SK-N-SH treated with all-trans-retinoic acid at 6 μM for 48 hours (cell line): ENCODE measurements at regions not wholly inside any gene's neighbourhood (a gene's known extent, or its start where the extent isn't known, plus 50 kb on each side); places are given as distances from the start of the nearest gene placed in this dataset.

Experiments
- ATAC-seq: fragments of 200-7000 bp; cut with Tn5 transposase; 3 replicates; pipeline ENCODE4 v1.9.1; 2020; ENCODE audit warnings: mild to moderate bottlenecking, moderate library complexity
- BACH2 ChIP-seq: fragments of 250-450 bp; sonication (Bioruptor Pico); IDR thresholded peaks from 2 replicates; pipeline ENCODE4 v1.9.0; 2021; ENCODE audit warnings: mild to moderate bottlenecking, borderline replicate concordance
- CREB5 ChIP-seq: fragments of 250-450 bp; sonication (Bioruptor Pico); IDR thresholded peaks from 2 replicates; pipeline ENCODE4 v1.5.1; 2020; ENCODE audit warnings: low read depth, mild to moderate bottlenecking, moderate library complexity
- CSDC2 ChIP-seq: fragments of 250-450 bp; sonication (Bioruptor Pico); IDR thresholded peaks from 2 replicates; pipeline ENCODE4 v1.5.0; 2020; ENCODE audit warnings: mild to moderate bottlenecking, moderate library complexity
- CSRNP3 ChIP-seq: fragments of 250-450 bp; sonication (Bioruptor Pico); IDR thresholded peaks from 2 replicates; pipeline ENCODE4 v1.5.1; 2021; ENCODE audit warnings: mild to moderate bottlenecking, moderate library complexity
- ESRRG ChIP-seq: fragments of 250-450 bp; sonication (Bioruptor Pico); IDR thresholded peaks from 2 replicates; pipeline ENCODE4 v1.6.1; 2021; ENCODE audit warnings: mild to moderate bottlenecking
- GLIS3 ChIP-seq: fragments of 250-450 bp; sonication (Bioruptor Pico); IDR thresholded peaks from 2 replicates; pipeline ENCODE4 v1.5.0; 2020; ENCODE audit warnings: mild to moderate bottlenecking, moderate library complexity
- ISL1 ChIP-seq: fragments of 250-450 bp; sonication (Bioruptor Pico); IDR thresholded peaks from 2 replicates; pipeline ENCODE4 v2.1.2; 2022; ENCODE audit warnings: mild to moderate bottlenecking, moderate library complexity
- OSR1 ChIP-seq: fragments of 250-450 bp; sonication (Bioruptor Pico); IDR thresholded peaks from 2 replicates; pipeline ENCODE4 v1.8.0; 2022; ENCODE audit warnings: moderate library complexity, mild to moderate bottlenecking, inconsistent platforms
- PATZ1 ChIP-seq: fragments of 250-450 bp; sonication (Bioruptor Pico); IDR thresholded peaks from 2 replicates; pipeline ENCODE4 v1.8.0; 2020; ENCODE audit warnings: mild to moderate bottlenecking, moderate library complexity, borderline replicate concordance
- POU6F1 ChIP-seq: fragments of 250-450 bp; sonication (Bioruptor Pico); IDR thresholded peaks from 2 replicates; pipeline ENCODE4 v1.8.0; 2021; ENCODE audit warnings: low read depth, mild to moderate bottlenecking, moderate library complexity, borderline replicate concordance
- PPARA ChIP-seq: fragments of 250-450 bp; sonication (Bioruptor Pico); IDR thresholded peaks from 2 replicates; pipeline ENCODE4 v1.5.0; 2020; ENCODE audit warnings: mild to moderate bottlenecking, borderline replicate concordance
- RARB ChIP-seq: fragments of 250-450 bp; sonication (Bioruptor Pico); IDR thresholded peaks from 2 replicates; pipeline ENCODE4 v1.8.0; 2021; ENCODE audit warnings: mild to moderate bottlenecking, moderate library complexity
- TCF4 ChIP-seq: fragments of 250-450 bp; sonication (Bioruptor Pico); IDR thresholded peaks from 2 replicates; pipeline ENCODE4 v1.8.0; 2021; ENCODE audit warnings: mild to moderate bottlenecking, moderate library complexity, borderline replicate concordance
- TOX ChIP-seq: fragments of 250-450 bp; sonication (Bioruptor Pico); IDR thresholded peaks from 2 replicates; pipeline ENCODE4 v1.8.0; 2021; ENCODE audit warnings: mild to moderate bottlenecking, moderate library complexity, borderline replicate concordance
- TSHZ2 ChIP-seq: fragments of 250-450 bp; sonication (Bioruptor Pico); IDR thresholded peaks from 2 replicates; pipeline ENCODE4 v1.5.0; 2020; ENCODE audit warnings: mild to moderate bottlenecking, moderate library complexity
- ZC3H10 ChIP-seq: fragments of 250-450 bp; sonication (Bioruptor Pico); IDR thresholded peaks from 2 replicates; pipeline ENCODE4 v1.5.1; 2021; ENCODE audit warnings: mild to moderate bottlenecking, moderate library complexity
- ZFP3 ChIP-seq: fragments of 250-450 bp; sonication (Bioruptor Pico); IDR thresholded peaks from 2 replicates; pipeline ENCODE4 v1.5.0; 2020; ENCODE audit warnings: mild to moderate bottlenecking, moderate library complexity
- ZFP30 ChIP-seq: fragments of 450-650 bp; formaldehyde crosslinking; IDR thresholded peaks from 2 replicates; pipeline ENCODE4 v1.5.0; 2022; ENCODE audit warnings: mild to moderate bottlenecking, moderate library complexity
- ZNF565 ChIP-seq: fragments of 450-650 bp; formaldehyde crosslinking; conservative IDR thresholded peaks from 2 replicates; pipeline ENCODE4 v1.5.0; 2020; ENCODE audit warnings: low read depth, mild to moderate bottlenecking, moderate library complexity
- ZNF70 ChIP-seq: fragments of 450-650 bp; formaldehyde crosslinking; IDR thresholded peaks from 2 replicates; pipeline ENCODE4 v1.5.0; 2020; ENCODE audit warnings: mild to moderate bottlenecking, moderate library complexity
- ZNF8 ChIP-seq: fragments of 450-650 bp; formaldehyde crosslinking; IDR thresholded peaks from 2 replicates; pipeline ENCODE4 v1.5.0; 2020; ENCODE audit warnings: mild to moderate bottlenecking, moderate library complexity

- TF ChIP-seq ISL1 (CRISPR knock-in tag) (no peak), ZNF70 (CRISPR knock-in tag) (no peak), RARB (CRISPR knock-in tag) (no peak), PATZ1 (no peak), GLIS3 (CRISPR knock-in tag) (no peak), TOX (CRISPR knock-in tag) (no peak), POU6F1 (CRISPR knock-in tag) (no peak), TSHZ2 (no peak), CSDC2 (CRISPR knock-in tag) (no peak), ZNF8 (CRISPR knock-in tag) (no peak), ZC3H10 (CRISPR knock-in tag) (no peak), ZFP30 (CRISPR knock-in tag) (no peak), PPARA (CRISPR knock-in tag) (no peak), BACH2 (CRISPR knock-in tag) (no peak), CSRNP3 (no peak), ZFP3 (CRISPR knock-in tag) (no peak)
- TF ChIP-seq, all 23 proteins: peak for 0
- ATAC-seq = no peak
Measured at GRCh38 chr4:103374306-103374705, 176.2 kb upstream of the CENPE start.

GRCh38 chr4:103372002-103372558, 173.9 kb upstream of the CENPE start:
- TF ChIP-seq ZNF70 (CRISPR knock-in tag) (no peak), ESRRG (no peak), PPARA (CRISPR knock-in tag) (no peak), ZNF565 (CRISPR knock-in tag) (no peak)
- ATAC-seq = peak; percentile 52; the same call in 2 of the 3 replicates

- no peak for ATAC-seq
- TF ChIP-seq CREB5 = no peak
Measured at GRCh38 chr4:103370336-103370735, 172.2 kb upstream of the CENPE start.

- peak; percentile 54; the same call in 2 of the 3 replicates for ATAC-seq
- TF ChIP-seq CSDC2 (CRISPR knock-in tag) (no peak), OSR1 (CRISPR knock-in tag) (no peak), CSRNP3 (no peak), ZNF565 (CRISPR knock-in tag) (no peak), PPARA (CRISPR knock-in tag) (no peak), TCF4 (no peak), ZNF8 (CRISPR knock-in tag) (no peak), ISL1 (CRISPR knock-in tag) (no peak), GLIS3 (CRISPR knock-in tag) (no peak), ESRRG (no peak), ZNF70 (CRISPR knock-in tag) (no peak), TSHZ2 (no peak), TOX (CRISPR knock-in tag) (no peak), BACH2 (CRISPR knock-in tag) (no peak)
Measured at GRCh38 chr4:103365285-103365684, 167.1 kb upstream of the CENPE start.
